ENCODE measurements at regions not wholly inside any gene's neighbourhood (a gene's known extent, or its start where the extent isn't known, plus 50 kb on each side); places are given as distances from the start of the nearest gene placed in this dataset.

- Histone ChIP-seq H3K27me3 (ENCODE audit: control insufficient read depth, insufficient read depth, low read length) (no peaks in the 10 kb centered on the region), H3K4me3 (ENCODE audit: low read depth, low read length) (no peak overlapping the region), H3K36me3 (ENCODE audit: control insufficient read depth, insufficient read depth, low read length) (no peaks in the 10 kb centered on the region)
- no peak for DNase-seq (ENCODE audit: low read depth)
- ChIA-PET POLR2A (no interaction called here), CTCF (no interaction called here)
- TF ChIP-seq CTCF (IDR thresholded peaks at IDR 0.05; ENCODE audit: insufficient read depth, low read depth, low read length): no peak
These were observed 1190.9 kb downstream of the BRD1 start for GRCh38 chr22:48636746-48637145.

GRCh38 chr22:48635816-48636215, 1191.9 kb downstream of the BRD1 start:
- CTCF ChIA-PET: no interaction called here
- Histone ChIP-seq H3K4me3 (ENCODE audit: low read depth, low read length) (no peak overlapping the region), H3K36me3 (ENCODE audit: control insufficient read depth, insufficient read depth, low read length) (no peaks in the 10 kb centered on the region), H3K27me3 (ENCODE audit: control insufficient read depth, insufficient read depth, low read length) (no peaks in the 10 kb centered on the region)
- DNase-seq (ENCODE audit: low read depth): no peak
- TF ChIP-seq CTCF (IDR thresholded peaks at IDR 0.05; ENCODE audit: insufficient read depth, low read depth, low read length): no peak
- POLR2A ChIA-PET: no interaction called here

GRCh38 chr22:48635031-48635430, 1192.6 kb downstream of the BRD1 start:
- ChIA-PET CTCF (no interaction called here), POLR2A (no interaction called here)
- H3K36me3 ChIP-seq (ENCODE audit: control insufficient read depth, insufficient read depth, low read length): no peaks in the 10 kb centered on the region
- H3K27me3 ChIP-seq (ENCODE audit: control insufficient read depth, insufficient read depth, low read length): no peaks in the 10 kb centered on the region
- DNase-seq (ENCODE audit: low read depth): no peak
- H3K4me3 ChIP-seq (ENCODE audit: low read depth, low read length): no peak overlapping the region
- TF ChIP-seq CTCF (IDR thresholded peaks at IDR 0.05; ENCODE audit: insufficient read depth, low read depth, low read length): no peak

- no peak for TF ChIP-seq CTCF (IDR thresholded peaks at IDR 0.05; ENCODE audit: insufficient read depth, low read depth, low read length)
- ChIA-PET CTCF (no interaction called here), POLR2A (no interaction called here)
- no peak for DNase-seq (ENCODE audit: low read depth)
- no peak overlapping the region for H3K4me3 ChIP-seq (ENCODE audit: low read depth, low read length)
- H3K27me3 ChIP-seq (ENCODE audit: control insufficient read depth, insufficient read depth, low read length): no peaks in the 10 kb centered on the region
- no peaks in the 10 kb centered on the region for H3K36me3 ChIP-seq (ENCODE audit: control insufficient read depth, insufficient read depth, low read length)
These were observed 1193.5 kb downstream of the BRD1 start for GRCh38 chr22:48633996-48634836.

- Histone ChIP-seq H3K36me3 (ENCODE audit: control insufficient read depth, insufficient read depth, low read length) (no peaks in the 10 kb centered on the region), H3K27me3 (ENCODE audit: control insufficient read depth, insufficient read depth, low read length) (no peaks in the 10 kb centered on the region), H3K4me3 (ENCODE audit: low read depth, low read length) (no peak overlapping the region)
- POLR2A ChIA-PET: no interaction called here
- no peak for DNase-seq (ENCODE audit: low read depth)
- CTCF ChIA-PET: no interaction called here
- TF ChIP-seq CTCF (IDR thresholded peaks at IDR 0.05; ENCODE audit: insufficient read depth, low read depth, low read length): no peak
These were observed 1194.9 kb downstream of the BRD1 start for GRCh38 chr22:48632646-48633246.

All from BJ (cell line).